ENCODE measurements at regions not wholly inside any gene's neighbourhood (a gene's known extent, or its start where the extent isn't known, plus 50 kb on each side); places are given as distances from the start of the nearest gene placed in this dataset.

- CTCF ChIA-PET (ENCODE audit: unreplicated experiment): no interaction called here
- Histone ChIP-seq H4K20me1 (ENCODE audit: insufficient read depth, low read length) (no peaks in the 10 kb centered on the region), H3K79me2 (ENCODE audit: insufficient read depth, low read depth, low read length) (no peaks in the 10 kb centered on the region)
Measured at GRCh38 chr12:127284021-127284420, 982.9 kb upstream of the TMEM132C start.

GRCh38 chr12:127284870-127285431, 982.0 kb upstream of the TMEM132C start:
- H2AFZ ChIP-seq (ENCODE audit: low read length): no peak overlapping the region
- no peak for TF ChIP-seq EZH2phosphoT487 (IDR thresholded peaks at IDR 0.05; ENCODE audit: borderline replicate concordance, low read depth, low read length)
- no peak for TF ChIP-seq CTCF (conservative IDR thresholded peaks at IDR 0.05; ENCODE audit: low read length)
- CTCF ChIA-PET (ENCODE audit: unreplicated experiment): no interaction called here
- no peaks in the 10 kb centered on the region for H3K9me2 ChIP-seq (ENCODE audit: insufficient read depth, low read length)
- H3K36me3 ChIP-seq (ENCODE audit: insufficient read depth, low read length): no peaks in the 10 kb centered on the region
- H4K20me1 ChIP-seq (ENCODE audit: insufficient read depth, low read length): no peaks in the 10 kb centered on the region
- no peak overlapping the region for H3K4me2 ChIP-seq (ENCODE audit: low read length)
- no peaks in the 10 kb centered on the region for H3K9me3 ChIP-seq (ENCODE audit: low read length)
- intact Hi-C loops (cut with micrococcal nuclease; ENCODE audit: unreplicated experiment): no loop called here
- no peak overlapping the region for H3K4me3 ChIP-seq (ENCODE audit: low read depth, low read length, poor library complexity, severe bottlenecking)
- H3K27ac ChIP-seq (ENCODE audit: low read depth, low read length, poor library complexity, severe bottlenecking): no peak overlapping the region
- BruUV-seq (replicated peaks): no TSS peak
- DNase-seq (ENCODE audit: low spot score): no peak
- POLR2A ChIA-PET: no interaction called here
- H3K79me2 ChIP-seq (ENCODE audit: insufficient read depth, low read depth, low read length): no peaks in the 10 kb centered on the region
- no peaks in the 10 kb centered on the region for H3K4me1 ChIP-seq (ENCODE audit: insufficient read depth, low read length, poor library complexity, severe bottlenecking)

More at GRCh38 chr12:127284021-127284420, 982.9 kb upstream of the TMEM132C start:
- no TSS peak for BruUV-seq (replicated peaks)
- Histone ChIP-seq H3K4me3 (ENCODE audit: low read depth, low read length, poor library complexity, severe bottlenecking) (no peak overlapping the region), H3K4me1 (ENCODE audit: insufficient read depth, low read length, poor library complexity, severe bottlenecking) (no peaks in the 10 kb centered on the region), H3K27ac (ENCODE audit: low read depth, low read length, poor library complexity, severe bottlenecking) (no peak overlapping the region), H3K36me3 (ENCODE audit: insufficient read depth, low read length) (no peaks in the 10 kb centered on the region), H3K4me2 (ENCODE audit: low read length) (no peak overlapping the region), H3K9me2 (ENCODE audit: insufficient read depth, low read length) (no peaks in the 10 kb centered on the region), H3K9me3 (ENCODE audit: low read length) (no peaks in the 10 kb centered on the region), H2AFZ (ENCODE audit: low read length) (no peak overlapping the region)
- POLR2A ChIA-PET: no interaction called here
- DNase-seq (ENCODE audit: low spot score): no peak
- no peak for TF ChIP-seq CTCF (conservative IDR thresholded peaks at IDR 0.05; ENCODE audit: low read length)
- TF ChIP-seq EZH2phosphoT487 (IDR thresholded peaks at IDR 0.05; ENCODE audit: borderline replicate concordance, low read depth, low read length): no peak
- intact Hi-C loops (cut with micrococcal nuclease; ENCODE audit: unreplicated experiment): no loop called here

- intact Hi-C loops (cut with micrococcal nuclease; ENCODE audit: unreplicated experiment): no loop called here
- Histone ChIP-seq H3K27ac (ENCODE audit: low read depth, low read length, poor library complexity, severe bottlenecking) (no peak overlapping the region), H3K4me1 (ENCODE audit: insufficient read depth, low read length, poor library complexity, severe bottlenecking) (no peaks in the 10 kb centered on the region), H4K20me1 (ENCODE audit: insufficient read depth, low read length) (no peaks in the 10 kb centered on the region), H3K79me2 (ENCODE audit: insufficient read depth, low read depth, low read length) (no peaks in the 10 kb centered on the region), H3K9me3 (ENCODE audit: low read length) (no peaks in the 10 kb centered on the region), H3K9me2 (ENCODE audit: insufficient read depth, low read length) (no peaks in the 10 kb centered on the region), H3K4me3 (ENCODE audit: low read depth, low read length, poor library complexity, severe bottlenecking) (no peak overlapping the region), H2AFZ (ENCODE audit: low read length) (no peak overlapping the region), H3K36me3 (ENCODE audit: insufficient read depth, low read length) (no peaks in the 10 kb centered on the region), H3K4me2 (ENCODE audit: low read length) (no peak overlapping the region)
- TF ChIP-seq CTCF (conservative IDR thresholded peaks at IDR 0.05; ENCODE audit: low read length) (no peak), EZH2phosphoT487 (IDR thresholded peaks at IDR 0.05; ENCODE audit: borderline replicate concordance, low read depth, low read length) (no peak)
- POLR2A ChIA-PET: no interaction called here
- no peak for DNase-seq (ENCODE audit: low spot score)
- CTCF ChIA-PET (ENCODE audit: unreplicated experiment): no interaction called here
- no TSS peak for BruUV-seq (replicated peaks)
Measured at GRCh38 chr12:127286281-127286680, 980.7 kb upstream of the TMEM132C start.
